ENCODE measurements at regions not wholly inside any gene's neighbourhood (a gene's known extent, or its start where the extent isn't known, plus 50 kb on each side); places are given as distances from the start of the nearest gene placed in this dataset.

- DNase-seq (ENCODE audit: low read depth in 3 of 3, low spot score in 2 of 3), result no peak
These were observed 175.8 kb downstream of the CBLN2 start for GRCh38 chr18:72368308-72368707.

- DNase-seq (ENCODE audit: low read depth in 3 of 3, low spot score in 2 of 3), result no peak
These were observed 183.5 kb downstream of the CBLN2 start for GRCh38 chr18:72360634-72361033.

- DNase-seq (ENCODE audit: low read depth in 3 of 3, low spot score in 2 of 3), result no peak
These were observed 201.2 kb downstream of the CBLN2 start for GRCh38 chr18:72342933-72343332.

- DNase-seq (ENCODE audit: low read depth in 3 of 3, low spot score in 2 of 3), result no peak
These were observed 204.2 kb downstream of the CBLN2 start for GRCh38 chr18:72339976-72340375.

- no peak for DNase-seq (ENCODE audit: low read depth in 3 of 3, low spot score in 2 of 3)
These were observed 207.4 kb downstream of the CBLN2 start for GRCh38 chr18:72336786-72337185.

GRCh38 chr18:72329533-72329932, 214.6 kb downstream of the CBLN2 start:
- DNase-seq (ENCODE audit: low read depth in 3 of 3, low spot score in 2 of 3), result no peak

GRCh38 chr18:72325307-72325706, 218.8 kb downstream of the CBLN2 start:
- DNase-seq (ENCODE audit: low read depth in 3 of 3, low spot score in 2 of 3), result no peak

- DNase-seq (ENCODE audit: low read depth in 3 of 3, low spot score in 2 of 3), result no peak
These were observed 219.5 kb downstream of the CBLN2 start for GRCh38 chr18:72324677-72325076.

- no peak for DNase-seq (ENCODE audit: low read depth in 3 of 3, low spot score in 2 of 3)
These were observed 227.6 kb downstream of the CBLN2 start for GRCh38 chr18:72316497-72316896.

GRCh38 chr18:72283148-72283925, 260.8 kb downstream of the CBLN2 start:
- DNase-seq (ENCODE audit: low read depth in 3 of 3, low spot score in 2 of 3), result no peak

GRCh38 chr18:72273025-72273424, 271.1 kb downstream of the CBLN2 start:
- DNase-seq (ENCODE audit: low read depth in 3 of 3, low spot score in 2 of 3), result no peak

- peak in 2 of 3 donors; percentile 7 to 10 for DNase-seq (ENCODE audit: low read depth in 3 of 3, low spot score in 2 of 3)
These were observed 282.6 kb downstream of the CBLN2 start for GRCh38 chr18:72261590-72261989.

GRCh38 chr18:72246076-72246475, 298.1 kb downstream of the CBLN2 start:
- DNase-seq (ENCODE audit: low read depth in 3 of 3, low spot score in 2 of 3), result peak in 1 of 3 donors; percentile 7

- DNase-seq (ENCODE audit: low read depth in 3 of 3, low spot score in 2 of 3), result no peak
These were observed 308.7 kb downstream of the CBLN2 start for GRCh38 chr18:72235422-72235821.

- DNase-seq (ENCODE audit: low read depth in 3 of 3, low spot score in 2 of 3), result no peak
These were observed 311.0 kb downstream of the CBLN2 start for GRCh38 chr18:72233106-72233505.

GRCh38 chr18:72232644-72233043, 311.5 kb downstream of the CBLN2 start:
- no peak for DNase-seq (ENCODE audit: low read depth in 3 of 3, low spot score in 2 of 3)

- no peak for DNase-seq (ENCODE audit: low read depth in 3 of 3, low spot score in 2 of 3)
These were observed 318.2 kb downstream of the CBLN2 start for GRCh38 chr18:72225958-72226357.

GRCh38 chr18:72223733-72224132, 320.4 kb downstream of the CBLN2 start:
- no peak for DNase-seq (ENCODE audit: low read depth in 3 of 3, low spot score in 2 of 3)

GRCh38 chr18:72208920-72209676, 335.0 kb downstream of the CBLN2 start:
- DNase-seq (ENCODE audit: low read depth in 3 of 3, low spot score in 2 of 3), result no peak

GRCh38 chr18:72207280-72207679, 336.9 kb downstream of the CBLN2 start:
- DNase-seq (ENCODE audit: low read depth in 3 of 3, low spot score in 2 of 3), result no peak

GRCh38 chr18:72206814-72207213, 337.3 kb downstream of the CBLN2 start:
- no peak for DNase-seq (ENCODE audit: low read depth in 3 of 3, low spot score in 2 of 3)

GRCh38 chr18:72201032-72201431, 343.1 kb downstream of the CBLN2 start:
- DNase-seq (ENCODE audit: low read depth in 3 of 3, low spot score in 2 of 3), result no peak
